WTC11 (cell line): ENCODE measurements at regions not wholly inside any gene's neighbourhood (a gene's known extent, or its start where the extent isn't known, plus 50 kb on each side); places are given as distances from the start of the nearest gene placed in this dataset.
"Not testable (repeated sequence)": the region's sequence is repeated elsewhere in the genome, so short reads cannot be mapped to it uniquely, and the experiment has no call there.

Experiments
- ATAC-seq: fragments of 200-7000 bp; cut with Tn5 transposase; 2 replicates; pipeline ENCODE4 v1.10.0; 2021; ENCODE audit warnings: mild to moderate bottlenecking, moderate library complexity
- CTCF ChIA-PET: fragments of 300-600 bp; sonication (Branson Sonifier 250); formaldehyde crosslinking; loops from one replicate; lab custom pipeline; 2021; ENCODE audit warnings: antibody characterized with exemption; lab: Charles Lee
- POLR2A ChIA-PET: fragments of 350-600 bp; sonication (Branson Sonifier 250); formaldehyde crosslinking; loops from one replicate; lab custom pipeline; 2021; ENCODE audit warnings: antibody characterized with exemption; lab: Charles Lee
- DNase-seq: peaks from one replicate; pipeline ENCODE4 v3.0.0; 2021; ENCODE audit warnings: low spot score
- H3K27ac Mint-ChIP-seq: 2 replicates; pipeline ENCODE4 v1.8.0; 2021; ENCODE audit warnings: mixed read lengths
- H3K27me3 Mint-ChIP-seq: 2 replicates; pipeline ENCODE4 v1.8.0; 2021; ENCODE audit warnings: low read depth, mild to moderate bottlenecking, moderate library complexity, mixed read lengths
- H3K36me3 Mint-ChIP-seq: 2 replicates; pipeline ENCODE4 v1.8.0; 2021; ENCODE audit warnings: mixed read lengths
- H3K4me1 Mint-ChIP-seq: 2 replicates; pipeline ENCODE4 v1.8.0; 2022; ENCODE audit warnings: mixed read lengths
- H3K4me3 Mint-ChIP-seq: 2 replicates; pipeline ENCODE4 v1.8.0; 2021; ENCODE audit warnings: mild to moderate bottlenecking, moderate library complexity, mixed read lengths
- H3K9me3 Mint-ChIP-seq: 2 replicates; pipeline ENCODE4 v1.8.0; 2021; ENCODE audit warnings: mixed read lengths
- ATF1 ChIP-seq: sonication (generic); formaldehyde crosslinking; IDR thresholded peaks from 2 replicates; pipeline ENCODE4 v1.8.1; 2023; ENCODE audit warnings: mild to moderate bottlenecking, moderate library complexity, missing genetic modification reagents
- CBFB ChIP-seq: sonication (generic); formaldehyde crosslinking; IDR thresholded peaks from 2 replicates; pipeline ENCODE4 v1.8.1; 2022; ENCODE audit warnings: mild to moderate bottlenecking, low read depth, missing genetic modification reagents
- FOXJ3 ChIP-seq: sonication (generic); formaldehyde crosslinking; IDR thresholded peaks from 2 replicates; pipeline ENCODE4 v1.9.0; 2021; ENCODE audit warnings: missing genetic modification reagents, mild to moderate bottlenecking, borderline replicate concordance
- GABPB1 ChIP-seq: sonication (generic); formaldehyde crosslinking; IDR thresholded peaks from 2 replicates; pipeline ENCODE4 v1.8.1; 2023; ENCODE audit warnings: mild to moderate bottlenecking, missing genetic modification reagents
- GRHL2 ChIP-seq: fragments of 250-450 bp; sonication (Bioruptor Pico); IDR thresholded peaks from 2 replicates; pipeline ENCODE4 v1.8.0; 2022; ENCODE audit warnings: mild to moderate bottlenecking, moderate library complexity; ENCODE audit not compliant: insufficient replicate concordance, severe bottlenecking
- NFYB ChIP-seq: sonication (generic); formaldehyde crosslinking; conservative IDR thresholded peaks from 2 replicates; pipeline ENCODE4 v1.8.0; 2022; ENCODE audit warnings: low read depth, missing genetic modification reagents
- NR1H2 ChIP-seq: sonication (generic); formaldehyde crosslinking; IDR thresholded peaks from 2 replicates; pipeline ENCODE4 v1.9.0; 2021; ENCODE audit warnings: mild to moderate bottlenecking, moderate library complexity, missing genetic modification reagents
- NR3C1 ChIP-seq: sonication (generic); formaldehyde crosslinking; conservative IDR thresholded peaks from 2 replicates; pipeline ENCODE4 v1.8.1; 2023; ENCODE audit warnings: low read depth, mild to moderate bottlenecking, missing genetic modification reagents
- PRRX2 ChIP-seq: fragments of 250-450 bp; sonication (Bioruptor Pico); IDR thresholded peaks from 2 replicates; pipeline ENCODE4 v1.8.0; 2021; ENCODE audit warnings: mild to moderate bottlenecking
- RORB ChIP-seq: fragments of 250-450 bp; sonication (Bioruptor Pico); IDR thresholded peaks from 2 replicates; pipeline ENCODE4 v1.9.0; 2021; ENCODE audit warnings: mild to moderate bottlenecking
- ZNF219 ChIP-seq: sonication (generic); formaldehyde crosslinking; IDR thresholded peaks from 2 replicates; pipeline ENCODE4 v1.8.0; 2023; ENCODE audit warnings: missing genetic modification reagents, mild to moderate bottlenecking, borderline replicate concordance
- TF ChIP-seq, protein P1 (sequence below): sonication (generic); formaldehyde crosslinking; IDR thresholded peaks from 2 replicates; pipeline ENCODE4 v1.8.0; 2022; ENCODE audit warnings: mild to moderate bottlenecking, missing genetic modification reagents
- TF ChIP-seq, protein P2 (sequence below): sonication (generic); formaldehyde crosslinking; IDR thresholded peaks from 2 replicates; pipeline ENCODE4 v1.8.1; 2023; ENCODE audit warnings: mild to moderate bottlenecking, missing genetic modification reagents, moderate library complexity
- TF ChIP-seq, protein P3 (sequence below): fragments of 250-450 bp; sonication (Bioruptor Pico); IDR thresholded peaks from 2 replicates; pipeline ENCODE4 v1.9.0; 2021; ENCODE audit warnings: mild to moderate bottlenecking, borderline replicate concordance
- TF ChIP-seq, protein P4 (sequence below): sonication (generic); formaldehyde crosslinking; IDR thresholded peaks from 2 replicates; pipeline ENCODE4 v1.8.1; 2022; ENCODE audit warnings: missing genetic modification reagents, borderline replicate concordance
- TF ChIP-seq, protein P5 (sequence below): fragments of 250-450 bp; sonication (Bioruptor Pico); IDR thresholded peaks from 2 replicates; pipeline ENCODE4 v1.9.0; 2021; ENCODE audit warnings: mild to moderate bottlenecking
- TF ChIP-seq, protein P6 (sequence below): fragments of 250-450 bp; sonication (Bioruptor Pico); conservative IDR thresholded peaks from 2 replicates; pipeline ENCODE4 v1.9.0; 2021; ENCODE audit warnings: mild to moderate bottlenecking
- TF ChIP-seq, protein P7 (sequence below): fragments of 250-450 bp; sonication (Bioruptor Pico); IDR thresholded peaks from 2 replicates; pipeline ENCODE4 v1.9.0; 2021; ENCODE audit warnings: mild to moderate bottlenecking

DNA sequence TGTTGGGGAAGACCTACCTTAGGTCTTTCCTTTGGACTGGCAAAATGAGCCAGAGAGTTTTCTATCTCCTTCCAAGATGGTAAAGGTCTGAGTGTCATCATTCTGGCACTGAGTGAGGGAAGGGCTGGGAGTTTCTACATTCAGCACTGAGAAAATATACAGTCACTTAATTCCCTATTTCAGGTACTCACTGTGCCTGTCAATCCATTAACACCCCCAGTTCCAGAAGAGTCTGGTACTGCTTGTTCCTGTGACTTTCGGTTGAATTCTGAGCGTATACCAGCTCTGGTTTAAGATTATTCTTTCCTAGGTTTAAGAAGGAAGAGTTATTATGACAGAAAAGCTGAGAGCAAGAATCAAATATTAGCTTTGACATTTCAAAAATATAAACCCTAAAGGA is 68.4 kb downstream of the MTX3 start (continued):
- TF ChIP-seq RORB (CRISPR knock-in tag) = no peak
- TF ChIP-seq PRRX2 = no peak
- TF ChIP-seq, protein P1, sequence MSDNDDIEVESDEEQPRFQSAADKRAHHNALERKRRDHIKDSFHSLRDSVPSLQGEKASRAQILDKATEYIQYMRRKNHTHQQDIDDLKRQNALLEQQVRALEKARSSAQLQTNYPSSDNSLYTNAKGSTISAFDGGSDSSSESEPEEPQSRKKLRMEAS (CRISPR knock-in tag) = no peak
- no peak for TF ChIP-seq ATF1 (CRISPR knock-in tag)
- TF ChIP-seq NR3C1 (CRISPR knock-in tag) = no peak

DNA sequence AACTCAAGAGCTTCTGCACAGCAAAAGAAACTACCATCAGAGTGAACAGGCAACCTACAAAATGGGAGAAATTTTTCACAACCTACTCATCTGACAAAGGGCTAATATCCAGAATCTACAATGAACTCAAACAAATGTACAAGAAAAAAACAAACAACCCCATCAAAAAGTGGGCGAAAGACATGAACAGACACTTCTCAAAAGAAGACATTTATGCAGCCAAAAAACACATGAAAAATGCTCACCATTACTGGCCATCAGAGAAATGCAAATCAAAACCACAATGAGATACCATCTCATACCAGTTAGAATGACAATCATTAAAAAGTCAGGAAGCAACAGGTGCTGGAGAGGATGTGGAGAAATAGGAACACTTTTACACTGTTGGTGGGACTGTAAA is 83.6 kb downstream of the MTX3 start:
- H3K4me1 Mint-ChIP-seq, H3K36me3 Mint-ChIP-seq, H3K27ac Mint-ChIP-seq, H3K27me3 Mint-ChIP-seq, H3K4me3 Mint-ChIP-seq, CTCF ChIA-PET, DNase-seq, POLR2A ChIA-PET, ATAC-seq: not testable (repeated sequence)
- H3K9me3 Mint-ChIP-seq = peaks cover 37% of the 10 kb centered on the region

DNA sequence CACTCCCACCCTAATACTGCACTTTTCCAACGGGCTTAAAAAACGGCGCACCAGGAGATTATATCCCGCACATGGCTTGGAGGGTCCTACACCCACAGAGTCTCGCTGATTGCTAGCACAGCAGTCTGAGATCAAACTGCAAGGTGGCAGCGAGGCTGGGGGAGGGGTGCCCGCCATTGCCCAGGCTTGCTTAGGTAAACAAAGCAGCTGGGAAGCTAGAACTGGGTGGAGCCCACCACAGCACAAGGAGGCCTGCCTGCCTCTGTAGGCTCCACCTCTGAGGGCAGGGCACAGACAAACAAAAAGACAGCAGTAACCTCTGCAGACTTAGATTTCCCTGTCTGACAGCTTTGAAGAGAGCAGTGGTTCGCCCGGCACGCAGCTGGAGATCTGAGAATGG is 88.5 kb downstream of the MTX3 start:
- peaks cover 14% of the 10 kb centered on the region for H3K36me3 Mint-ChIP-seq
- H3K4me3 Mint-ChIP-seq, ATAC-seq, H3K27me3 Mint-ChIP-seq, POLR2A ChIA-PET, H3K4me1 Mint-ChIP-seq, CTCF ChIA-PET, H3K27ac Mint-ChIP-seq, DNase-seq: not testable (repeated sequence)
- peaks cover 46% of the 10 kb centered on the region for H3K9me3 Mint-ChIP-seq

DNA sequence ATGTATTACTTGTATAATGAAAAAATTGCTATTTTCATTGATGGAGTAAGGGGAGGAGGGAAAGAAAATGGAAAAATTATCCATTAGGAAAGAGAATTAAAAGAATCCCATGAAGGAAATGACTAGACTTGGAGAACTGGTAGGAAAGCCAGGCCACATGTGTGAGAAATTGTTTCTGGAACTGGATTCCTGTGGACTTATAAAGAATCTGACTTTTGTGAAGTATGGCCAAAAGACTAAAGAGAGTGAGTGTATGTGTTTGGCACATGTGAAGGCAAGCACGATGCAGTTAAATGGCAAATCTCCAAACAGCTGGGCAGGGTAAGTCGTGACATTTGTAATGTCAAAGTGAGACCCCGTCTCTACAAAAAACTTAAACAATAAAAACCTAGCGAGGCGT is 89.4 kb downstream of the MTX3 start:
- CTCF ChIA-PET = no interaction called here
- H3K27me3 Mint-ChIP-seq = 0 out of 2 replicates have a peak, but pooled peaks cover 5% of the 10 kb centered on the region
- DNase-seq (no peak), ATAC-seq (no peak)
- H3K4me1 Mint-ChIP-seq = no peaks in the 10 kb centered on the region
- H3K27ac Mint-ChIP-seq = no peak overlapping the region
- H3K9me3 Mint-ChIP-seq = peaks cover 48% of the 10 kb centered on the region
- H3K4me3 Mint-ChIP-seq = no peak overlapping the region
- H3K36me3 Mint-ChIP-seq = peaks cover 14% of the 10 kb centered on the region
- POLR2A ChIA-PET = no interaction called here
- TF ChIP-seq, protein P2, sequence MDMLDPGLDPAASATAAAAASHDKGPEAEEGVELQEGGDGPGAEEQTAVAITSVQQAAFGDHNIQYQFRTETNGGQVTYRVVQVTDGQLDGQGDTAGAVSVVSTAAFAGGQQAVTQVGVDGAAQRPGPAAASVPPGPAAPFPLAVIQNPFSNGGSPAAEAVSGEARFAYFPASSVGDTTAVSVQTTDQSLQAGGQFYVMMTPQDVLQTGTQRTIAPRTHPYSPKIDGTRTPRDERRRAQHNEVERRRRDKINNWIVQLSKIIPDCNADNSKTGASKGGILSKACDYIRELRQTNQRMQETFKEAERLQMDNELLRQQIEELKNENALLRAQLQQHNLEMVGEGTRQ (CRISPR knock-in tag) = no peak
- TF ChIP-seq FOXJ3 (no peak), CBFB (CRISPR knock-in tag) (no peak), GABPB1 (CRISPR knock-in tag) (no peak), NR1H2 (CRISPR knock-in tag) (no peak), NFYB (CRISPR knock-in tag) (no peak), NR3C1 (CRISPR knock-in tag) (no peak), GRHL2 (CRISPR knock-in tag) (no peak), ZNF219 (CRISPR knock-in tag) (no peak)
- TF ChIP-seq, protein P3, sequence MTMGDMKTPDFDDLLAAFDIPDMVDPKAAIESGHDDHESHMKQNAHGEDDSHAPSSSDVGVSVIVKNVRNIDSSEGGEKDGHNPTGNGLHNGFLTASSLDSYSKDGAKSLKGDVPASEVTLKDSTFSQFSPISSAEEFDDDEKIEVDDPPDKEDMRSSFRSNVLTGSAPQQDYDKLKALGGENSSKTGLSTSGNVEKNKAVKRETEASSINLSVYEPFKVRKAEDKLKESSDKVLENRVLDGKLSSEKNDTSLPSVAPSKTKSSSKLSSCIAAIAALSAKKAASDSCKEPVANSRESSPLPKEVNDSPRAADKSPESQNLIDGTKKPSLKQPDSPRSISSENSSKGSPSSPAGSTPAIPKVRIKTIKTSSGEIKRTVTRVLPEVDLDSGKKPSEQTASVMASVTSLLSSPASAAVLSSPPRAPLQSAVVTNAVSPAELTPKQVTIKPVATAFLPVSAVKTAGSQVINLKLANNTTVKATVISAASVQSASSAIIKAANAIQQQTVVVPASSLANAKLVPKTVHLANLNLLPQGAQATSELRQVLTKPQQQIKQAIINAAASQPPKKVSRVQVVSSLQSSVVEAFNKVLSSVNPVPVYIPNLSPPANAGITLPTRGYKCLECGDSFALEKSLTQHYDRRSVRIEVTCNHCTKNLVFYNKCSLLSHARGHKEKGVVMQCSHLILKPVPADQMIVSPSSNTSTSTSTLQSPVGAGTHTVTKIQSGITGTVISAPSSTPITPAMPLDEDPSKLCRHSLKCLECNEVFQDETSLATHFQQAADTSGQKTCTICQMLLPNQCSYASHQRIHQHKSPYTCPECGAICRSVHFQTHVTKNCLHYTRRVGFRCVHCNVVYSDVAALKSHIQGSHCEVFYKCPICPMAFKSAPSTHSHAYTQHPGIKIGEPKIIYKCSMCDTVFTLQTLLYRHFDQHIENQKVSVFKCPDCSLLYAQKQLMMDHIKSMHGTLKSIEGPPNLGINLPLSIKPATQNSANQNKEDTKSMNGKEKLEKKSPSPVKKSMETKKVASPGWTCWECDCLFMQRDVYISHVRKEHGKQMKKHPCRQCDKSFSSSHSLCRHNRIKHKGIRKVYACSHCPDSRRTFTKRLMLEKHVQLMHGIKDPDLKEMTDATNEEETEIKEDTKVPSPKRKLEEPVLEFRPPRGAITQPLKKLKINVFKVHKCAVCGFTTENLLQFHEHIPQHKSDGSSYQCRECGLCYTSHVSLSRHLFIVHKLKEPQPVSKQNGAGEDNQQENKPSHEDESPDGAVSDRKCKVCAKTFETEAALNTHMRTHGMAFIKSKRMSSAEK (CRISPR knock-in tag) = no peak
- TF ChIP-seq, protein P4, sequence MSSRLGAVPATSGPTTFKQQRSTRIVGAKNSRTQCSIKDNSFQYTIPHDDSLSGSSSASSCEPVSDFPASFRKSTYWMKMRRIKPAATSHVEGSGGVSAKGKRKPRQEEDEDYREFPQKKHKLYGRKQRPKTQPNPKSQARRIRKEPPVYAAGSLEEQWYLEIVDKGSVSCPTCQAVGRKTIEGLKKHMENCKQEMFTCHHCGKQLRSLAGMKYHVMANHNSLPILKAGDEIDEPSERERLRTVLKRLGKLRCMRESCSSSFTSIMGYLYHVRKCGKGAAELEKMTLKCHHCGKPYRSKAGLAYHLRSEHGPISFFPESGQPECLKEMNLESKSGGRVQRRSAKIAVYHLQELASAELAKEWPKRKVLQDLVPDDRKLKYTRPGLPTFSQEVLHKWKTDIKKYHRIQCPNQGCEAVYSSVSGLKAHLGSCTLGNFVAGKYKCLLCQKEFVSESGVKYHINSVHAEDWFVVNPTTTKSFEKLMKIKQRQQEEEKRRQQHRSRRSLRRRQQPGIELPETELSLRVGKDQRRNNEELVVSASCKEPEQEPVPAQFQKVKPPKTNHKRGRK (CRISPR knock-in tag) = no peak
- TF ChIP-seq, protein P5, sequence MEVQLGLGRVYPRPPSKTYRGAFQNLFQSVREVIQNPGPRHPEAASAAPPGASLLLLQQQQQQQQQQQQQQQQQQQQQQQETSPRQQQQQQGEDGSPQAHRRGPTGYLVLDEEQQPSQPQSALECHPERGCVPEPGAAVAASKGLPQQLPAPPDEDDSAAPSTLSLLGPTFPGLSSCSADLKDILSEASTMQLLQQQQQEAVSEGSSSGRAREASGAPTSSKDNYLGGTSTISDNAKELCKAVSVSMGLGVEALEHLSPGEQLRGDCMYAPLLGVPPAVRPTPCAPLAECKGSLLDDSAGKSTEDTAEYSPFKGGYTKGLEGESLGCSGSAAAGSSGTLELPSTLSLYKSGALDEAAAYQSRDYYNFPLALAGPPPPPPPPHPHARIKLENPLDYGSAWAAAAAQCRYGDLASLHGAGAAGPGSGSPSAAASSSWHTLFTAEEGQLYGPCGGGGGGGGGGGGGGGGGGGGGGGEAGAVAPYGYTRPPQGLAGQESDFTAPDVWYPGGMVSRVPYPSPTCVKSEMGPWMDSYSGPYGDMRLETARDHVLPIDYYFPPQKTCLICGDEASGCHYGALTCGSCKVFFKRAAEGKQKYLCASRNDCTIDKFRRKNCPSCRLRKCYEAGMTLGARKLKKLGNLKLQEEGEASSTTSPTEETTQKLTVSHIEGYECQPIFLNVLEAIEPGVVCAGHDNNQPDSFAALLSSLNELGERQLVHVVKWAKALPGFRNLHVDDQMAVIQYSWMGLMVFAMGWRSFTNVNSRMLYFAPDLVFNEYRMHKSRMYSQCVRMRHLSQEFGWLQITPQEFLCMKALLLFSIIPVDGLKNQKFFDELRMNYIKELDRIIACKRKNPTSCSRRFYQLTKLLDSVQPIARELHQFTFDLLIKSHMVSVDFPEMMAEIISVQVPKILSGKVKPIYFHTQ (CRISPR knock-in tag) = no peak
- TF ChIP-seq, protein P6, sequence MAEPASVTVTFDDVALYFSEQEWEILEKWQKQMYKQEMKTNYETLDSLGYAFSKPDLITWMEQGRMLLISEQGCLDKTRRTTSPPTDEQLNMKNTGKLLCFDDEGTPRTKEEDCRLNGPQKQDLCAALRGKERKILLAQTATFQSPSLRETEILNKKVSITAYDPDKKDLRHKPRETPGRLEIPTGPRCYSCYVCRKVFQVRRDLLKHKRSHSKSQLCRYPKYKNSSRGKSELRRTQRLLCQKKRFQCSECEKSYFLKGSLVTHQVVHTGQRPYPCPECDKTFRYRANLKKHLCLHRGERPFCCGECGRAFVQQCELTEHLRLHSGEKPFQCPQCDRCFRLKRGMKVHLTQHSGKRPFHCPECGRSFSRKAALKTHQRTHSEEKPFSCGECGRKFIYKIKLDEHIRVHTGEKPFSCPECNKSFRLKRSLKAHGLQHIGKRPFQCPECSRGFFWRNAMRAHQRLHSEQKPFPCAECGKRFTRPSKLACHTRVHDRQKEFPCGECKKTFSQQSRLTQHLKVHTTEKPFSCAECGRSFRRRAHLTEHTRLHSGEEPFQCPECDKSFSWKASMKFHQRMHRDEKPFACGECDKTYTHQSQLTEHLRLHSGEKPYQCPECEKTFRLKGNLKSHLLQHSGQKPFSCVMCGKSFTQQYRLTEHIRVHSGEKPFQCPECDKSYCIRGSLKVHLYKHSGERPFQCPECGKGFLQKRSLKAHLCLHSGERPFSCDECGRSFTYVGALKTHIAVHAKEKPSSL (CRISPR knock-in tag) = no peak
- TF ChIP-seq, protein P7, sequence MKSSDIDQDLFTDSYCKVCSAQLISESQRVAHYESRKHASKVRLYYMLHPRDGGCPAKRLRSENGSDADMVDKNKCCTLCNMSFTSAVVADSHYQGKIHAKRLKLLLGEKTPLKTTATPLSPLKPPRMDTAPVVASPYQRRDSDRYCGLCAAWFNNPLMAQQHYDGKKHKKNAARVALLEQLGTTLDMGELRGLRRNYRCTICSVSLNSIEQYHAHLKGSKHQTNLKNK (CRISPR knock-in tag) = no peak
